AML-193 (cell line): ENCODE measurements at regions not wholly inside any gene's neighbourhood (a gene's known extent, or its start where the extent isn't known, plus 50 kb on each side); places are given as distances from the start of the nearest gene placed in this dataset.
"Not testable (repeated sequence)": the region's sequence is repeated elsewhere in the genome, so short reads cannot be mapped to it uniquely, and the experiment has no call there.

Experiments used
- DNase-seq, 2 experiments: peaks; one replicate each; lab custom pipeline; 2025; lab: John Stamatoyannopoulos, UW

GRCh38 chr6:68158256-68158655, 476.8 kb upstream of the ADGRB3 start:
- DNase-seq = no peak

GRCh38 chr6:68144667-68145066, 490.4 kb upstream of the ADGRB3 start:
- DNase-seq = no peak

GRCh38 chr6:68141190-68141589, 493.9 kb upstream of the ADGRB3 start:
- no peak for DNase-seq

- DNase-seq = no peak
Measured at GRCh38 chr6:68139130-68139529, 496.0 kb upstream of the ADGRB3 start.

GRCh38 chr6:68134796-68135195, 500.3 kb upstream of the ADGRB3 start:
- no peak for DNase-seq

GRCh38 chr6:68128211-68128610, 506.9 kb upstream of the ADGRB3 start:
- no peak for DNase-seq

GRCh38 chr6:68127074-68127473, 508.0 kb upstream of the ADGRB3 start:
- no peak for DNase-seq

GRCh38 chr6:68126089-68126749, 508.9 kb upstream of the ADGRB3 start:
- no peak for DNase-seq

- not testable (repeated sequence) for DNase-seq
Measured at GRCh38 chr6:68122975-68123374, 512.1 kb upstream of the ADGRB3 start.

GRCh38 chr6:68122032-68122431, 513.0 kb upstream of the ADGRB3 start:
- no peak for DNase-seq

GRCh38 chr6:68120954-68121353, 514.1 kb upstream of the ADGRB3 start:
- DNase-seq = not testable (repeated sequence)

GRCh38 chr6:68114463-68115047, 520.5 kb upstream of the ADGRB3 start:
- no peak for DNase-seq

GRCh38 chr6:68108233-68108835, 526.7 kb upstream of the ADGRB3 start:
- no peak for DNase-seq

GRCh38 chr6:68094070-68094469, 541.0 kb upstream of the ADGRB3 start:
- DNase-seq = no peak

- DNase-seq = no peak
Measured at GRCh38 chr6:68087399-68088133, 547.5 kb upstream of the ADGRB3 start.

- DNase-seq = no peak
Measured at GRCh38 chr6:68086199-68086598, 548.9 kb upstream of the ADGRB3 start.

- DNase-seq = not testable (repeated sequence)
Measured at GRCh38 chr6:68085599-68085998, 549.5 kb upstream of the ADGRB3 start.

GRCh38 chr6:68082086-68082485, 553.0 kb upstream of the ADGRB3 start:
- no peak for DNase-seq

GRCh38 chr6:68080074-68080473, 555.0 kb upstream of the ADGRB3 start:
- DNase-seq = no peak

GRCh38 chr6:68077661-68078060, 557.4 kb upstream of the ADGRB3 start:
- no peak for DNase-seq

GRCh38 chr6:68071740-68072139, 563.3 kb upstream of the ADGRB3 start:
- DNase-seq = no peak

GRCh38 chr6:68069921-68070710, 565.0 kb upstream of the ADGRB3 start:
- DNase-seq = no peak
